ENCODE measurements at regions not wholly inside any gene's neighbourhood (a gene's known extent, or its start where the extent isn't known, plus 50 kb on each side); places are given as distances from the start of the nearest gene placed in this dataset.

DNA sequence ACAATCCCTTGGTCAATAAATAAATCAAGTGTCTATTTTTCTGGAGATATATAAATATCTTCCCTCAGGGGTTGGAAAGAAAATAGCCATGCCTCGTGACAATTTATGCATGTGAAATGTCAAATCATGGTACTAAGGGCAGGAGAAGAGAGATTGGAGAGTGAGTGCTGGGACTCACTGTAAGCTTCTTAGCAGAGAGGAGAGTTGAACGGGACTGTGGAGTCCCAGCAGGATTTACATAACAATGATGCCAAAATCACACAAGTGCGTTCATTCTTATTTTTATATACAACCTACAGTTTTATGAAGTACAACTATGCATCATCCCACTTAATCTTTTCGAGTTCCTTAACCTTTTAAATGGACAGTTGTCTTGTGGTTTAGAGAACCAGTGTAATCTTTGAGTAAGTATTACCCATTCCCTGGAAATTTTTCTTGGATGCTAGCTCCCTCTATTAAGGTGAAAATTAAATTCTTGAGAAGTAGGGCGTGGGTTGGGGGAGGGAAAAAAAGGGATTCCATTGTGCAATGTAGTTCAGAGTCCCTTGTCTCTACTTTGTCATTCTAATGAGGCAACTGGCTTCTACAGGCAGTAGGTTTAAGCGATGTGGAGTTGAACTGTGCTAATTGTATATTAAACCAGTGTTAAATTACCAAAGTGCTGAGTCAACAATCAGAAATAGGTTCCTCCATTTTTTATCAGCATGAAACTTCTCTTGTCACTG, 143.6 kb upstream of the EPHA4 start:
- no peak for TF ChIP-seq EZH2 (IDR thresholded peaks at IDR 0.05; ENCODE audit: insufficient read depth, poor library complexity, severe bottlenecking)
- no peak for TF ChIP-seq EZH2phosphoT487 (IDR thresholded peaks at IDR 0.05; ENCODE audit: insufficient read depth, low read depth)
